ENCODE measurements at regions not wholly inside any gene's neighbourhood (a gene's known extent, or its start where the extent isn't known, plus 50 kb on each side); places are given as distances from the start of the nearest gene placed in this dataset.

- no peak for DNase-seq (ENCODE audit: low read depth, low spot score)
Measured at GRCh38 chr5:17761326-17761725, 127.1 kb downstream of the TAF11L14 start.

GRCh38 chr5:17763301-17763700, 129.0 kb downstream of the TAF11L14 start:
- DNase-seq (ENCODE audit: low read depth, low spot score), result peak; percentile 57

GRCh38 chr5:17766031-17766430, 131.8 kb downstream of the TAF11L14 start:
- DNase-seq (ENCODE audit: low read depth, low spot score), result no peak

GRCh38 chr5:17769277-17769676, 135.0 kb downstream of the TAF11L14 start:
- no peak for DNase-seq (ENCODE audit: low read depth, low spot score)

GRCh38 chr5:17772232-17772631, 138.0 kb downstream of the TAF11L14 start:
- DNase-seq (ENCODE audit: low read depth, low spot score), result no peak

- DNase-seq (ENCODE audit: low read depth, low spot score), result no peak
Measured at GRCh38 chr5:17785774-17786173, 151.5 kb downstream of the TAF11L14 start.

- no peak for DNase-seq (ENCODE audit: low read depth, low spot score)
Measured at GRCh38 chr5:17788351-17788750, 154.1 kb downstream of the TAF11L14 start.

GRCh38 chr5:17794201-17794600, 159.9 kb downstream of the TAF11L14 start:
- no peak for DNase-seq (ENCODE audit: low read depth, low spot score)

GRCh38 chr5:17794815-17795214, 160.6 kb downstream of the TAF11L14 start:
- DNase-seq (ENCODE audit: low read depth, low spot score), result no peak

GRCh38 chr5:17796142-17796541, 161.9 kb downstream of the TAF11L14 start:
- no peak for DNase-seq (ENCODE audit: low read depth, low spot score)

- no peak for DNase-seq (ENCODE audit: low read depth, low spot score)
Measured at GRCh38 chr5:17796757-17797396, 162.6 kb downstream of the TAF11L14 start.

- no peak for DNase-seq (ENCODE audit: low read depth, low spot score)
Measured at GRCh38 chr5:17799521-17799920, 165.3 kb downstream of the TAF11L14 start.

GRCh38 chr5:17801595-17801994, 167.3 kb downstream of the TAF11L14 start:
- no peak for DNase-seq (ENCODE audit: low read depth, low spot score)

- DNase-seq (ENCODE audit: low read depth, low spot score), result peak; percentile 57
Measured at GRCh38 chr5:17802256-17802655, 168.0 kb downstream of the TAF11L14 start.

GRCh38 chr5:17803971-17804370, 169.7 kb downstream of the TAF11L14 start:
- no peak for DNase-seq (ENCODE audit: low read depth, low spot score)

- DNase-seq (ENCODE audit: low read depth, low spot score), result no peak
Measured at GRCh38 chr5:17805227-17805825, 171.1 kb downstream of the TAF11L14 start.

GRCh38 chr5:17806818-17807468, 172.7 kb downstream of the TAF11L14 start:
- DNase-seq (ENCODE audit: low read depth, low spot score), result no peak

- DNase-seq (ENCODE audit: low read depth, low spot score), result no peak
Measured at GRCh38 chr5:17808566-17808965, 174.3 kb downstream of the TAF11L14 start.

GRCh38 chr5:17810734-17811133, 176.5 kb downstream of the TAF11L14 start:
- no peak for DNase-seq (ENCODE audit: low read depth, low spot score)

- no peak for DNase-seq (ENCODE audit: low read depth, low spot score)
Measured at GRCh38 chr5:17813214-17813613, 179.0 kb downstream of the TAF11L14 start.

- DNase-seq (ENCODE audit: low read depth, low spot score), result no peak
Measured at GRCh38 chr5:17816505-17816904, 182.2 kb downstream of the TAF11L14 start.

- DNase-seq (ENCODE audit: low read depth, low spot score), result no peak
Measured at GRCh38 chr5:17816944-17817343, 182.7 kb downstream of the TAF11L14 start.

GRCh38 chr5:17817990-17818389, 183.7 kb downstream of the TAF11L14 start:
- no peak for DNase-seq (ENCODE audit: low read depth, low spot score)

Data from smooth muscle cell of the brain vasculature (primary cell).